HEK293 (cell line): ENCODE measurements at regions not wholly inside any gene's neighbourhood (a gene's known extent, or its start where the extent isn't known, plus 50 kb on each side); places are given as distances from the start of the nearest gene placed in this dataset.

Experiments
- CTCF ChIA-PET: fragments of 350-600 bp; formaldehyde crosslinking; extraction: SDS; loops from one replicate; lab custom pipeline; 2021; ENCODE audit warnings: antibody characterized with exemption; lab: Yijun Ruan, JAX
- POLR2A ChIA-PET: fragments of 300-600 bp; formaldehyde crosslinking; extraction: SDS; loops from one replicate; lab custom pipeline; 2020; ENCODE audit warnings: antibody characterized with exemption, inconsistent platforms; lab: Yijun Ruan, JAX
- H3K27ac ChIP-seq: fragments of 200-500 bp; sonication (Bioruptor generic); 2 replicates; pipeline ENCODE4 v1.5.1; 2014; ENCODE audit warnings: low read depth, low read length, control low read depth, inconsistent platforms; ENCODE audit errors: extremely low read depth
- H3K36me3 ChIP-seq, 2 experiments: fragments of 200-500 bp in 1 of 2; sonication (Bioruptor generic) in 1 of 2; 1 replicate in 1 of 2; 2 replicates in 1 of 2; pipeline ENCODE4 v1.5.1; 2014 to 2017; ENCODE audit warnings: inconsistent platforms in 2 of 2, low read length in 2 of 2; ENCODE audit not compliant: control insufficient read depth in 2 of 2, insufficient read depth in 1 of 2
- H3K4me1 ChIP-seq: fragments of 200-500 bp; sonication (Bioruptor generic); 2 replicates; pipeline ENCODE4 v1.5.1; 2014; ENCODE audit warnings: mild to moderate bottlenecking, low read length, inconsistent platforms; ENCODE audit not compliant: control insufficient read depth, insufficient read depth
- H3K4me3 ChIP-seq: 2 replicates; pipeline ENCODE4 v1.5.1; 2011; ENCODE audit warnings: low read depth, mild to moderate bottlenecking, control low read depth, low read length, moderate library complexity
- H3K9me3 ChIP-seq: fragments of 200-500 bp; sonication (Bioruptor generic); 2 replicates; pipeline ENCODE4 v1.5.1; 2014; ENCODE audit warnings: low read depth, low read length, inconsistent platforms; ENCODE audit not compliant: control insufficient read depth, insufficient read depth
- GLIS2 ChIP-seq: fragments of 450-650 bp; formaldehyde crosslinking; IDR thresholded peaks from 2 replicates; pipeline ENCODE4 v1.5.1; 2016; ENCODE audit warnings: missing biosample characterization, missing genetic modification characterization
- HOXD13 ChIP-seq: sonication (generic); formaldehyde crosslinking; IDR thresholded peaks from 2 replicates; pipeline ENCODE4 v1.8.0; 2022; ENCODE audit warnings: missing genetic modification reagents, borderline replicate concordance
- KLF1 ChIP-seq: fragments of 450-650 bp; formaldehyde crosslinking; IDR thresholded peaks from 2 replicates; pipeline ENCODE4 v1.5.1; 2016; ENCODE audit warnings: missing biosample characterization, missing genetic modification characterization
- PRDM1 ChIP-seq: fragments of 450-650 bp; formaldehyde crosslinking; IDR thresholded peaks from 2 replicates; pipeline ENCODE4; 2016; ENCODE audit warnings: missing biosample characterization, missing genetic modification characterization
- SETDB1 ChIP-seq: IDR thresholded peaks from one replicate; pipeline ENCODE4 v1.6.1; 2017; ENCODE audit warnings: mild to moderate bottlenecking, low read length, moderate library complexity, mixed read lengths; ENCODE audit not compliant: insufficient read length
- SP7 ChIP-seq: fragments of 450-650 bp; formaldehyde crosslinking; IDR thresholded peaks from 2 replicates; pipeline ENCODE4 v1.5.1; 2016; ENCODE audit warnings: missing biosample characterization, missing genetic modification characterization
- TCF7L2 ChIP-seq: IDR thresholded peaks from 2 replicates; pipeline ENCODE4 v1.6.1; 2011; ENCODE audit warnings: low read depth, mild to moderate bottlenecking, inconsistent platforms, low read length, moderate library complexity, borderline replicate concordance
- TRIM28 ChIP-seq: IDR thresholded peaks from 2 replicates; pipeline ENCODE4 v1.6.1; 2011; ENCODE audit warnings: low read length, control low read depth, borderline replicate concordance
- ZBTB11 ChIP-seq: fragments of 450-650 bp; formaldehyde crosslinking; conservative IDR thresholded peaks from 2 replicates; pipeline ENCODE4 v1.5.1; 2016; ENCODE audit warnings: low read depth, missing biosample characterization, missing genetic modification characterization
- ZFHX2 ChIP-seq: fragments of 450-650 bp; formaldehyde crosslinking; conservative IDR thresholded peaks from 2 replicates; pipeline ENCODE4 v1.5.1; 2016; ENCODE audit warnings: missing biosample characterization, missing genetic modification characterization
- ZFP3 ChIP-seq: fragments of 450-650 bp; formaldehyde crosslinking; IDR thresholded peaks from 2 replicates; pipeline ENCODE4 v1.5.1; 2016; ENCODE audit warnings: low read depth, missing biosample characterization, missing genetic modification characterization
- ZNF132 ChIP-seq: fragments of 450-650 bp; formaldehyde crosslinking; IDR thresholded peaks from 2 replicates; pipeline ENCODE4 v1.5.1; 2017; ENCODE audit warnings: missing biosample characterization, missing genetic modification characterization, borderline replicate concordance
- ZNF140 ChIP-seq: fragments of 450-650 bp; formaldehyde crosslinking; IDR thresholded peaks from 2 replicates; pipeline ENCODE4 v1.5.1; 2016; ENCODE audit warnings: missing biosample characterization, missing genetic modification characterization
- ZNF148 ChIP-seq: fragments of 450-650 bp; formaldehyde crosslinking; IDR thresholded peaks from 2 replicates; pipeline ENCODE4 v1.5.0; 2017; ENCODE audit warnings: missing biosample characterization, missing genetic modification characterization, borderline replicate concordance
- ZNF155 ChIP-seq: fragments of 450-650 bp; formaldehyde crosslinking; IDR thresholded peaks from 2 replicates; pipeline ENCODE4 v1.5.1; 2016; ENCODE audit warnings: missing biosample characterization, missing genetic modification characterization
- ZNF157 ChIP-seq: fragments of 450-650 bp; formaldehyde crosslinking; IDR thresholded peaks from 2 replicates; pipeline ENCODE4 v1.5.1; 2016; ENCODE audit warnings: missing biosample characterization, missing genetic modification characterization
- ZNF174 ChIP-seq: fragments of 450-650 bp; formaldehyde crosslinking; IDR thresholded peaks from 2 replicates; pipeline ENCODE4 v1.5.0; 2017; ENCODE audit warnings: missing biosample characterization, mild to moderate bottlenecking, missing genetic modification characterization
- ZNF23 ChIP-seq: fragments of 450-650 bp; formaldehyde crosslinking; IDR thresholded peaks from 2 replicates; pipeline ENCODE4 v1.5.1; 2016; ENCODE audit warnings: missing biosample characterization, missing genetic modification characterization, borderline replicate concordance
- ZNF26 ChIP-seq: fragments of 450-650 bp; formaldehyde crosslinking; IDR thresholded peaks from 2 replicates; pipeline ENCODE4 v1.5.1; 2016; ENCODE audit warnings: missing biosample characterization, missing genetic modification characterization
- ZNF37A ChIP-seq: fragments of 450-650 bp; IDR thresholded peaks from 2 replicates; pipeline ENCODE4 v1.5.1; 2018; ENCODE audit warnings: missing biosample characterization, missing genetic modification characterization
- ZNF423 ChIP-seq: fragments of 450-650 bp; formaldehyde crosslinking; IDR thresholded peaks from 2 replicates; pipeline ENCODE4 v1.5.1; 2016; ENCODE audit warnings: missing biosample characterization, missing genetic modification characterization
- ZNF548 ChIP-seq: fragments of 450-650 bp; formaldehyde crosslinking; IDR thresholded peaks from 2 replicates; pipeline ENCODE4 v1.5.1; 2016; ENCODE audit warnings: missing biosample characterization, missing genetic modification characterization
- ZNF549 ChIP-seq: fragments of 450-650 bp; IDR thresholded peaks from 2 replicates; pipeline ENCODE4 v1.5.1; 2018; ENCODE audit warnings: missing biosample characterization, missing genetic modification characterization, mild to moderate bottlenecking, inconsistent platforms, moderate library complexity
- ZNF610 ChIP-seq: fragments of 450-650 bp; formaldehyde crosslinking; IDR thresholded peaks from 2 replicates; pipeline ENCODE4 v1.5.1; 2016; ENCODE audit warnings: missing biosample characterization, missing genetic modification characterization, borderline replicate concordance
- ZNF624 ChIP-seq: fragments of 450-650 bp; formaldehyde crosslinking; IDR thresholded peaks from 2 replicates; pipeline ENCODE4 v1.5.1; 2017; ENCODE audit warnings: missing biosample characterization, missing genetic modification characterization
- ZNF692 ChIP-seq: fragments of 450-650 bp; formaldehyde crosslinking; IDR thresholded peaks from 2 replicates; pipeline ENCODE4 v1.5.1; 2016; ENCODE audit warnings: missing biosample characterization, missing genetic modification characterization
- ZNF707 ChIP-seq: fragments of 450-650 bp; formaldehyde crosslinking; IDR thresholded peaks from 2 replicates; pipeline ENCODE4 v1.5.1; 2016; ENCODE audit warnings: missing biosample characterization, missing genetic modification characterization
- ZSCAN30 ChIP-seq: fragments of 450-650 bp; IDR thresholded peaks from 2 replicates; pipeline ENCODE4 v1.5.1; 2018; ENCODE audit warnings: missing biosample characterization, mild to moderate bottlenecking, missing genetic modification characterization, moderate library complexity

GRCh38 chr5:168057905-168058304 is 233.5 kb upstream of the WWC1 start:
- CTCF ChIA-PET: interaction anchor here (1.8 kb wide), 1 partner anchor 10 kb away, joined by 8 read pairs; no protein-coding TSS in a partner anchor
- POLR2A ChIA-PET: no interaction called here
- H3K4me1 ChIP-seq: no peaks in the 10 kb centered on the region
- H3K27ac ChIP-seq: no peak overlapping the region
- H3K4me3 ChIP-seq: no peak overlapping the region
- H3K9me3 ChIP-seq: no peaks in the 10 kb centered on the region
- no peaks in the 10 kb centered on the region for H3K36me3 ChIP-seq
- peak; percentile 67 for TF ChIP-seq SETDB1
- TF ChIP-seq ZSCAN30 (tag by site-specific recombination): no peak
- peak; percentile 20; the same call in 1 of the 2 replicates for TF ChIP-seq ZNF140
- TF ChIP-seq ZNF148: no peak
- TF ChIP-seq ZNF610 (tag by site-specific recombination): peak; percentile 51; the same call in 1 of the 2 replicates
- no peak for TF ChIP-seq ZNF548 (tag by site-specific recombination)
- no peak for TF ChIP-seq ZNF174 (tag by site-specific recombination)
- no peak for TF ChIP-seq ZNF26
- no peak for TF ChIP-seq PRDM1 (tag by site-specific recombination)
- TF ChIP-seq ZNF549 (tag by site-specific recombination): no peak
- TF ChIP-seq HOXD13 (CRISPR knock-in tag): no peak
- TF ChIP-seq ZNF23 (tag by site-specific recombination): no peak
- TF ChIP-seq ZNF692 (tag by site-specific recombination): no peak
- TF ChIP-seq ZNF155 (tag by site-specific recombination): no peak
- peak; percentile 25; the same call in 1 of the 2 replicates for TF ChIP-seq TRIM28
- TF ChIP-seq ZFP3 (tag by site-specific recombination): no peak
- TF ChIP-seq ZNF157: no peak
- TF ChIP-seq ZFHX2 (tag by site-specific recombination): no peak
- TF ChIP-seq ZNF707 (tag by site-specific recombination): no peak
- TF ChIP-seq ZNF423 (tag by site-specific recombination): no peak
- no peak for TF ChIP-seq KLF1 (tag by site-specific recombination)
- TF ChIP-seq ZNF132 (tag by site-specific recombination): no peak
- no peak for TF ChIP-seq ZNF624
- TF ChIP-seq, all 188 proteins: peak for 4

GRCh38 chr5:168059131-168059530 is 232.3 kb upstream of the WWC1 start:
- no peak overlapping the region for H3K4me3 ChIP-seq
- H3K36me3 ChIP-seq: no peaks in the 10 kb centered on the region
- TF ChIP-seq ZNF37A (no peak), TCF7L2 (no peak), GLIS2 (tag by site-specific recombination) (no peak), SP7 (tag by site-specific recombination) (no peak), SETDB1 (no peak), ZBTB11 (tag by site-specific recombination) (no peak)
- H3K9me3 ChIP-seq: no peaks in the 10 kb centered on the region
- H3K27ac ChIP-seq: no peak overlapping the region
- POLR2A ChIA-PET: no interaction called here
- CTCF ChIA-PET: interaction anchor here (0.7 kb wide), 1 partner anchor 153 kb away, joined by 3 read pairs; no protein-coding TSS in a partner anchor
- H3K4me1 ChIP-seq: no peaks in the 10 kb centered on the region
